ENCODE measurements at regions not wholly inside any gene's neighbourhood (a gene's known extent, or its start where the extent isn't known, plus 50 kb on each side); places are given as distances from the start of the nearest gene placed in this dataset.

- POLR2A ChIA-PET = no interaction called here
- peaks cover 2% of the 10 kb centered on the region for H3K9me3 Mint-ChIP-seq (ENCODE audit: insufficient read depth)
Observed at GRCh38 chr2:200159357-200159707, 147.2 kb upstream of the SPATS2L start.

More at GRCh38 chr2:200159357-200159707, 147.2 kb upstream of the SPATS2L start:
- no peaks in the 10 kb centered on the region for H3K27me3 Mint-ChIP-seq
- DNase-seq (no peak), ATAC-seq (ENCODE audit: low read depth) (no peak)
- Histone ChIP-seq H3K4me2 (replicated peaks; ENCODE audit: low read depth, low read length, poor library complexity, severe bottlenecking) (no peak overlapping the region), H2AFZ (ENCODE audit: insufficient read depth, low read depth, low read length, poor library complexity, severe bottlenecking) (no peak overlapping the region), H3K9me3 (ENCODE audit: control extremely low read depth in 1 of 3, control insufficient read depth in 2 of 3, insufficient read depth in 1 of 3, low read length in 2 of 3) (no peaks in the 10 kb centered on the region), H3K36me3 (replicated peaks in 1 of 2; ENCODE audit: control extremely low read depth in 1 of 2, control insufficient read depth in 1 of 2, extremely low read depth in 1 of 2, insufficient read depth in 2 of 2, low read length in 1 of 2) (no peaks in the 10 kb centered on the region), H4K20me1 (ENCODE audit: control insufficient read depth, insufficient read depth, low read length, poor library complexity, severe bottlenecking) (no peaks in the 10 kb centered on the region), H3K4me1 (ENCODE audit: control insufficient read depth in 2 of 2, insufficient read depth in 2 of 2, low read length in 2 of 2) (no peaks in the 10 kb centered on the region), H3K4me3 (ENCODE audit: control extremely low read depth in 1 of 5, extremely low read depth in 1 of 5, insufficient read depth in 1 of 5, low read depth in 2 of 5, low read length in 4 of 5) (no peak overlapping the region), H3K27me3 (replicated peaks in 1 of 4; ENCODE audit: control extremely low read depth in 1 of 4, control insufficient read depth in 3 of 4, insufficient read depth in 4 of 4, low read length in 3 of 4) (no peaks in the 10 kb centered on the region), H3K9ac (ENCODE audit: low read length) (no peak overlapping the region), H3K27ac (ENCODE audit: low read length in 2 of 2) (no peak overlapping the region), H3K79me2 (ENCODE audit: control insufficient read depth, insufficient read depth, low read length) (no peaks in the 10 kb centered on the region)
- no peak overlapping the region for H3K4me3 Mint-ChIP-seq
- H3K27ac Mint-ChIP-seq = no peak overlapping the region
- H3K4me1 Mint-ChIP-seq = no peaks in the 10 kb centered on the region
- CTCF ChIA-PET = no interaction called here
- intact Hi-C loops (cut with micrococcal nuclease) = no loop called here
- no peak for TF ChIP-seq CTCF (IDR thresholded peaks at IDR 0.05)
- no peak for TF ChIP-seq EZH2 (IDR thresholded peaks at IDR 0.05; ENCODE audit: borderline replicate concordance, insufficient read depth, low read depth, low read length, poor library complexity, severe bottlenecking)

Measured in B cell (primary cell).